HG02884 (cell line): ENCODE measurements at regions not wholly inside any gene's neighbourhood (a gene's known extent, or its start where the extent isn't known, plus 50 kb on each side); places are given as distances from the start of the nearest gene placed in this dataset.
"Not testable (repeated sequence)": the region's sequence is repeated elsewhere in the genome, so short reads cannot be mapped to it uniquely, and the experiment has no call there.

ENCODE experiments used
- ATAC-seq: cut with Tn5 transposase; IDR thresholded peaks from one replicate; pipeline ENCODE4 v1.9.1; 2021; ENCODE audit warnings: mild to moderate bottlenecking, moderate library complexity; ENCODE audit not compliant: unreplicated experiment

DNA sequence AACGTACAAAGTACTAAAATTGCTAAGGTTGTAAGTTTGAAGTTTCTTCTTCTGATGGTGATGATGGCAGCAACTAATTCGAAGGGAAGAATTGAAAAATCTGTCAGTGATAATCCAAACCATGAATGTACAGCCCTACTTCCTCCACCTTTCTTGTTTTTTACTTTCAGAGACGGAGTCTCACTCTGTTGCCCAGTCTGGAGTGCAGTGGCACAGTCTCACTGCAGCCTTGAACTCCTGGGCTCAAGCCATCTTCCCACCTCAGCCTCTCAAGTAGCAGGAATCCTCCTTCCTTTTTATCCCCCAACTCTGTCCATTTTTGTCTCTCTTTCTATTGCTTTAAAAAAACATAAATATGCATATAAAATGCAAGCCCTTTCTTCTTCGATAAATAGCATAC lies 112.3 kb upstream of the SOX21 start:
- ATAC-seq, result no peak

DNA sequence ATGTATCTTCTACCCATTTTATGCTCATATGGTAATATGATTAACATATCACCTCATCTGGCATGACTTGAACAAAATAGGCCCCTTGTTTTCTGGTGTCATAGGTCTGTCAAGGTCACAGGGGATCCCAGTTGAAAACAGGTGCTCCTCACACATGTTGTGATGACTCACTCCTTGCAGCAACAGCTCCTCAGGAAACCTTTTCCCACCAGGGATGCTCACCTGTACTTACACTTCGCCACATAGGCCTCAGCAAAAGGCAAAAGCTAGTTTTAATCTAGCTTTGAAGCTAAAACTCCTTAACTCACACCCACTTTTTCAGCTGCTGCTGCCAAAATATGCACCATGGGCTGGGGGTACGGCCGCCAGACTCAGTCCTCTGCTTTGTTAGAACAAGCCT lies 110.0 kb upstream of the SOX21 start:
- no peak for ATAC-seq

GRCh38 chr13:94816256-94816655 lies 103.9 kb upstream of the SOX21 start:
- ATAC-seq, result no peak

- no peak for ATAC-seq
Observed at GRCh38 chr13:94813920-94814475, 101.7 kb upstream of the SOX21 start.

DNA sequence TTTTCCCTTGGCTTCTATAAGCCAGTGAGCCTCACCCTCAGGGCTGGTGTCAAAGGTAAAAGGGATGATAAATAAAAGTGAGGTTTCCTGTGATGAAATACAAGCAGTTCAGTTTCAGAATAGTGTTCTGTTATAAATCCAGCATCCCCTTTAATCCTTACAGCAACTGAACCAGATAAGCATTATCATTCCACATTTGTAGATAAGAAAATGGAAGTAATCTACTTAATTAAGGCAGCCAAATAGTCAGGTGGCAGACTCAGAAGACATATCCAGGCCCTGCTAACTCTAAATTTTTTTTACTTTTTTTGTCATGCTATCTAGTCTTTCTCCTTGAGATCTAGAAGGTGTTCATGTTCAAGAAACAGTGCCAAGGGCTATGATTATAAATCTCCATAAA lies 99.4 kb upstream of the SOX21 start:
- no peak for ATAC-seq

- ATAC-seq, result no peak
Observed at GRCh38 chr13:94800423-94800822, 88.1 kb upstream of the SOX21 start.

- no peak for ATAC-seq
Observed at GRCh38 chr13:94799299-94799698, 87.0 kb upstream of the SOX21 start.

GRCh38 chr13:94798738-94799137 lies 86.4 kb upstream of the SOX21 start:
- no peak for ATAC-seq

- ATAC-seq, result no peak
Observed at GRCh38 chr13:94795292-94795691, 82.9 kb upstream of the SOX21 start.

- not testable (repeated sequence) for ATAC-seq
Observed at GRCh38 chr13:94786246-94786645, 73.9 kb upstream of the SOX21 start.

GRCh38 chr13:94784066-94784465 lies 71.7 kb upstream of the SOX21 start:
- no peak for ATAC-seq

- ATAC-seq, result no peak
Observed at GRCh38 chr13:94783489-94783888, 71.1 kb upstream of the SOX21 start.

GRCh38 chr13:94780421-94780820 lies 68.1 kb upstream of the SOX21 start:
- no peak for ATAC-seq

DNA sequence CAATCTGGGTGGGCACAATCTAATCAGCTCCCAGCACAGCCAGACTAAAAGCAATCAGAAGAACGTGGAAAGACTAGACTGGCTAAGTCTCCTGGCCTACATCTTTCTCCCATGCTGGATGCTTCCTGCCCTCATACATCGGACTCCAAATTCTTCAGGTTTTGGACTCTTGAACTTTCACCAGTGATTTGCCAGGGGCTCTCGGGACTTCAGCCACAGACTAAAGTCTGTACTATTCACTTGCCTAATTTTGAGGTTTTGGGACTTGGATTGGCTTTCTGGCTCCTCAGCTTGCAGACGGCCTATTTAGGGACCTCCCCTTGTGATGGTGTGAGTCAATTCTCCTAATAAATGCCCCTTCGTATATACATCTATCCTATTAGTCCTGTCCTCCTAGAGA lies 66.6 kb upstream of the SOX21 start:
- no peak for ATAC-seq

GRCh38 chr13:94778585-94778984 lies 66.2 kb upstream of the SOX21 start:
- no peak for ATAC-seq

GRCh38 chr13:94776956-94777355 lies 64.6 kb upstream of the SOX21 start:
- no peak for ATAC-seq

GRCh38 chr13:94776300-94776699 lies 64.0 kb upstream of the SOX21 start:
- no peak for ATAC-seq

- ATAC-seq, result no peak
Observed at GRCh38 chr13:94765814-94766213, 53.5 kb upstream of the SOX21 start.

GRCh38 chr13:94764576-94765321 lies 52.4 kb upstream of the SOX21 start:
- no peak for ATAC-seq
